Lung (tissue), 11 donors: ENCODE measurements at regions not wholly inside any gene's neighbourhood (a gene's known extent, or its start where the extent isn't known, plus 50 kb on each side); places are given as distances from the start of the nearest gene placed in this dataset.
A peak's percentile ranks its signal among the peaks of the same experiment; 100 is the strongest.

Source experiments
- ATAC-seq: fragments of 200-7000 bp; cut with Tn5 transposase; one replicate; pipeline ENCODE4 v1.9.1; 2020; ENCODE audit warnings: moderate number of reproducible peaks; ENCODE audit not compliant: insufficient read depth, low FRiP score
- DNase-seq, 3 donors: peaks; one replicate each; pipeline ENCODE4 v3.0.0-alpha.2; 2013 to 2017
- H3K27ac ChIP-seq, 2 donors: one replicate each; pipeline ENCODE4 v1.5.1; 2013; ENCODE audit warnings: mild to moderate bottlenecking in 2 of 2, moderate library complexity in 2 of 2, control low read depth in 1 of 2, inconsistent platforms in 1 of 2, low read depth in 1 of 2, low read length in 1 of 2
- H3K27me3 ChIP-seq, 3 donors: one replicate each; pipeline ENCODE4 v1.5.1; 2013; ENCODE audit warnings: low read length in 2 of 3; ENCODE audit not compliant: control insufficient read depth in 3 of 3, insufficient read depth in 3 of 3
- H3K36me3 ChIP-seq, 4 donors: one replicate each; pipeline ENCODE4 v1.5.1; 2013; ENCODE audit warnings: low read length in 4 of 4, mild to moderate bottlenecking in 1 of 4, moderate library complexity in 1 of 4; ENCODE audit not compliant: control insufficient read depth in 4 of 4, insufficient read depth in 4 of 4
- H3K4me1 ChIP-seq, 5 donors: one replicate each; pipeline ENCODE4 v1.5.1; 2013; ENCODE audit warnings: low read length in 5 of 5, mild to moderate bottlenecking in 2 of 5, moderate library complexity in 1 of 5; ENCODE audit not compliant: control insufficient read depth in 5 of 5, insufficient read depth in 5 of 5
- H3K4me3 ChIP-seq: one replicate; pipeline ENCODE4 v1.5.1; 2013; ENCODE audit warnings: mild to moderate bottlenecking, control low read depth, moderate library complexity
- H3K9ac ChIP-seq, 2 donors: one replicate each; pipeline ENCODE4 v1.5.1; 2013; ENCODE audit warnings: low read length in 2 of 2, control low read depth in 1 of 2; ENCODE audit not compliant: insufficient read depth in 1 of 2
- H3K9me3 ChIP-seq, 4 donors: one replicate each; pipeline ENCODE4 v1.5.1; 2013; ENCODE audit warnings: low read length in 3 of 4, mild to moderate bottlenecking in 1 of 4, moderate library complexity in 1 of 4; ENCODE audit not compliant: control insufficient read depth in 4 of 4, insufficient read depth in 3 of 4
- CTCF ChIP-seq: IDR thresholded peaks from 2 replicates; pipeline ENCODE4 v1.5.1; 2012; ENCODE audit warnings: mild to moderate bottlenecking; ENCODE audit errors: control extremely low read depth, extremely low read depth
- WGBS, 2 donors: extraction: QIAGEN DNeasy Blood & Tissue Kit; methylation state at CpG; one replicate each; pipeline ENCODE4 v1.1.7; 2013; 5-methylcytosine and 5-hydroxymethylcytosine counted together
- donor health status: control.
- donor health status: control.
- donor health status: Bipolar disorder and iron deficiency.
- donor health status: healthy.
- donor health status: DM: yes; HTN: yes; CAD: no.

DNA sequence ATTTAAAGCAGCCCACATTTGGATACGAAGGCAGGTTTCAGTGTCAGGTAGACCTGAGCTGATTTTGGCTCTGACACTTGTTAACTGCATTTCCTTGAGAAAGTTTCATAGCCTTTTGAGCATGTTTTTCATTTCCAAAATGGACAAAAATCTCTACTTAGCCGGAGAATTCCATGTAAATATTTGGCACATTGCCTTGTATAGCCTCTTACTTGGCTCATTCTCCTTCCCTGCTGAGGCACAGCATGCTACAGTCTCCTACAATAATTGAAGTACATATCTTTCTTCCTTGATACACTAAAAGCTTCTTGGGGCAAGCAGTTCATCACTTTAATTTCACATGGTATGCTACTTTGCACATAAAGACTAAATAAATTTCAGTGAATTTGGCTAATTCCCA is 772.2 kb upstream of the CHAC2 start:
- WGBS, 2 donors, result 62 to 74% methylated on average over 2 of the region's 2 CpGs
- peaks cover 0 to 3% (median 0%) of the 10 kb centered on the region in 4 donors for H3K9me3 ChIP-seq
- H3K9ac ChIP-seq, result no peak overlapping the region
- DNase-seq (peak in 2 of 3 donors; percentile 54 to 73), ATAC-seq (no peak)
- H3K36me3 ChIP-seq, result no peaks in the 10 kb centered on the region
- no peak for TF ChIP-seq CTCF
- peaks cover 0 to 5% (median 0%) of the 10 kb centered on the region in 5 donors for H3K4me1 ChIP-seq
- H3K27ac ChIP-seq, result no peak overlapping the region
- H3K4me3 ChIP-seq, result no peak overlapping the region
- H3K27me3 ChIP-seq, result no peaks in the 10 kb centered on the region

- no peak for TF ChIP-seq CTCF
- no peak for ATAC-seq
- Histone ChIP-seq H3K36me3 (no peaks in the 10 kb centered on the region), H3K9ac (no peak overlapping the region), H3K9me3 (no peaks in the 10 kb centered on the region), H3K27ac (no peak overlapping the region), H3K4me1 (no peaks in the 10 kb centered on the region), H3K27me3 (no peaks in the 10 kb centered on the region), H3K4me3 (no peak overlapping the region)
- WGBS, 2 donors, result 45 to 47% methylated on average over 2 of the region's 2 CpGs
- DNase-seq, result peak in 2 of 3 donors; percentile 6 to 18
These were observed 791.3 kb upstream of the CHAC2 start for GRCh38 chr2:52976143-52976949.

DNA sequence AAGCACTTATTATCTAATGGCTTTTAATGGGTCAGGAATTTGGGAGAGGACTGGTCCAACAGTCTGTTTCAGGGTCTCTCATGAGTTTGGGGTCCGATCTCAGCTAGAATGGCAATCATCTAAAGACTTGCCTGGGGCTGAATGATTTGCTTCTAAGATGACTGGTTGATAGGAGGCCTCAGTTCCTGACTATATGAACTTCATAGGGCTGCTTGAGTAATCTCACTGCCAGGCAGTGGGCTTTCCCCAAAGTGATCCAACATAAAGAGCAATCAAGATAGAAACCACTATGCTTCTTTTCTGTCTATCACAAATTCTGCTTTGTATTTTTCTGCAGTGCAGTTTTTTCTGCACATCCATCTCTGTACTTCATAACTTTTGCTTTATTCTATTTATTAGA is 793.5 kb upstream of the CHAC2 start:
- Histone ChIP-seq H3K27ac (no peak overlapping the region), H3K4me3 (no peak overlapping the region), H3K9me3 (no peaks in the 10 kb centered on the region), H3K9ac (no peak overlapping the region), H3K27me3 (no peaks in the 10 kb centered on the region), H3K36me3 (no peaks in the 10 kb centered on the region), H3K4me1 (no peaks in the 10 kb centered on the region)
- WGBS, 2 donors, result 89 to 100% methylated on average over 1 of the region's 1 CpG
- DNase-seq, result no peak
- TF ChIP-seq CTCF, result no peak
- no peak for ATAC-seq

DNA sequence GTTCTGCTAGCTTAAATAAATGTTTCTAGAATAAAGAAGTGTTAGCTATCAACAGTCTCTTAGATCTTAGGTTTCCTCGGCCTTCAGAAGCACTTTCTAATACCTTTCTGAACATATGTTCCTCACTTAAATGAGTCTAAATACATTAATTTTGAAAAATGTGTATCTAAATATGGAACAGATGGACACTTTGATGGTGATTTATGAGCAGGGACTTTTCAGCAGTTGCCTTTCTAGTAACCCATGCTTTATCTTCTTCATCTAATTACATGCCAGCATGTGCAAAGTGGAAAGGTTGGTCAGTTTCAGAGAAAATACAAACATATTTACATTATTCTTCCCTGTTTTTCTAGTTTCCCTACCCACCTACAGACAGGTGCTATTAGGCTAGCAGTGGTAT is 797.0 kb upstream of the CHAC2 start:
- no peak for TF ChIP-seq CTCF
- no peaks in the 10 kb centered on the region for H3K36me3 ChIP-seq
- H3K9ac ChIP-seq, result no peak overlapping the region
- H3K4me1 ChIP-seq, result no peaks in the 10 kb centered on the region
- no peaks in the 10 kb centered on the region for H3K27me3 ChIP-seq
- H3K9me3 ChIP-seq, result no peaks in the 10 kb centered on the region
- DNase-seq (no peak), ATAC-seq (no peak)
- 60 to 82% methylated on average over 1 of the region's 1 CpG for WGBS, 2 donors
- no peak overlapping the region for H3K27ac ChIP-seq
- H3K4me3 ChIP-seq, result no peak overlapping the region
